HG03460 (cell line): ENCODE measurements at regions not wholly inside any gene's neighbourhood (a gene's known extent, or its start where the extent isn't known, plus 50 kb on each side); places are given as distances from the start of the nearest gene placed in this dataset.

Experiments
- ATAC-seq: cut with Tn5 transposase; IDR thresholded peaks from one replicate; pipeline ENCODE4 v1.9.1; 2021; ENCODE audit not compliant: unreplicated experiment

GRCh38 chr2:76461431-76461830 is 750.7 kb upstream of the GCFC2 start:
- no peak for ATAC-seq

GRCh38 chr2:76455910-76456309 is 745.2 kb upstream of the GCFC2 start:
- ATAC-seq, result no peak

- peak; percentile 71 for ATAC-seq
These were observed 739.3 kb upstream of the GCFC2 start for GRCh38 chr2:76450024-76450475.

- no peak for ATAC-seq
These were observed 738.2 kb upstream of the GCFC2 start for GRCh38 chr2:76448956-76449355.

- no peak for ATAC-seq
These were observed 736.6 kb upstream of the GCFC2 start for GRCh38 chr2:76447294-76447693.

GRCh38 chr2:76446872-76447271 is 736.2 kb upstream of the GCFC2 start:
- no peak for ATAC-seq

- ATAC-seq, result no peak
These were observed 735.2 kb upstream of the GCFC2 start for GRCh38 chr2:76445880-76446279.

- no peak for ATAC-seq
These were observed 734.0 kb upstream of the GCFC2 start for GRCh38 chr2:76444732-76445131.

GRCh38 chr2:76437564-76437963 is 726.8 kb upstream of the GCFC2 start:
- ATAC-seq, result no peak

- ATAC-seq, result no peak
These were observed 718.7 kb upstream of the GCFC2 start for GRCh38 chr2:76429374-76429773.

GRCh38 chr2:76427452-76427851 is 716.7 kb upstream of the GCFC2 start:
- ATAC-seq, result no peak

- no peak for ATAC-seq
These were observed 705.1 kb upstream of the GCFC2 start for GRCh38 chr2:76415821-76416220.

- no peak for ATAC-seq
These were observed 702.7 kb upstream of the GCFC2 start for GRCh38 chr2:76413436-76413835.

- no peak for ATAC-seq
These were observed 695.6 kb upstream of the GCFC2 start for GRCh38 chr2:76406134-76406855.

GRCh38 chr2:76393356-76393755 is 682.6 kb upstream of the GCFC2 start:
- ATAC-seq, result no peak

- ATAC-seq, result no peak
These were observed 681.0 kb upstream of the GCFC2 start for GRCh38 chr2:76391678-76392077.

GRCh38 chr2:76387294-76387693 is 676.6 kb upstream of the GCFC2 start:
- ATAC-seq, result no peak

- ATAC-seq, result no peak
These were observed 675.2 kb upstream of the GCFC2 start for GRCh38 chr2:76385943-76386342.

- ATAC-seq, result no peak
These were observed 670.9 kb upstream of the GCFC2 start for GRCh38 chr2:76381624-76382023.

GRCh38 chr2:76378140-76378539 is 667.4 kb upstream of the GCFC2 start:
- no peak for ATAC-seq

- ATAC-seq, result no peak
These were observed 630.7 kb upstream of the GCFC2 start for GRCh38 chr2:76341439-76341838.

GRCh38 chr2:76332871-76333270 is 622.2 kb upstream of the GCFC2 start:
- ATAC-seq, result no peak

GRCh38 chr2:76330865-76331264 is 620.1 kb upstream of the GCFC2 start:
- ATAC-seq, result no peak
